ENCODE measurements at regions not wholly inside any gene's neighbourhood (a gene's known extent, or its start where the extent isn't known, plus 50 kb on each side); places are given as distances from the start of the nearest gene placed in this dataset.

DNA sequence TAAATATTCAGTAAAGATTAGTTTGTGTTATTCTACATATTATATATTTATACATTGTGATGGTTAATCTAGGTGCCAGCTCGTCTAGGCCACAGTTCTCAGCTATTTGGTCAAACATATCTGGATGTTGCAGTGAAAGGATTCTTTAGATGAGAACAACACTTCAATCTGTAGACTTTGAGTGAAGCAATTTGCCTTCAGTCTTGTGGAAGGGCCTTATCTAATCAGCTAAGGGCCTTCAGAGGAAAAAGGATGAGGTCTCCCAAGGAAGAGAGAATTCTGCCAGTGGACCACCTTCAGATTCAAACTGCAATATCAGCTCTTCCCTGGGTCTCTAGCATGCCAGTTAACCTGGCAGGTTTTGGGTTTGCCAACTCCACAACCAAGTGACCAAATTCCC is 112.0 kb downstream of the SH3TC2 start:
- DNase-seq: no peak

- no peak for DNase-seq
Measured at GRCh38 chr5:148951612-148952011, 111.2 kb downstream of the SH3TC2 start.

DNA sequence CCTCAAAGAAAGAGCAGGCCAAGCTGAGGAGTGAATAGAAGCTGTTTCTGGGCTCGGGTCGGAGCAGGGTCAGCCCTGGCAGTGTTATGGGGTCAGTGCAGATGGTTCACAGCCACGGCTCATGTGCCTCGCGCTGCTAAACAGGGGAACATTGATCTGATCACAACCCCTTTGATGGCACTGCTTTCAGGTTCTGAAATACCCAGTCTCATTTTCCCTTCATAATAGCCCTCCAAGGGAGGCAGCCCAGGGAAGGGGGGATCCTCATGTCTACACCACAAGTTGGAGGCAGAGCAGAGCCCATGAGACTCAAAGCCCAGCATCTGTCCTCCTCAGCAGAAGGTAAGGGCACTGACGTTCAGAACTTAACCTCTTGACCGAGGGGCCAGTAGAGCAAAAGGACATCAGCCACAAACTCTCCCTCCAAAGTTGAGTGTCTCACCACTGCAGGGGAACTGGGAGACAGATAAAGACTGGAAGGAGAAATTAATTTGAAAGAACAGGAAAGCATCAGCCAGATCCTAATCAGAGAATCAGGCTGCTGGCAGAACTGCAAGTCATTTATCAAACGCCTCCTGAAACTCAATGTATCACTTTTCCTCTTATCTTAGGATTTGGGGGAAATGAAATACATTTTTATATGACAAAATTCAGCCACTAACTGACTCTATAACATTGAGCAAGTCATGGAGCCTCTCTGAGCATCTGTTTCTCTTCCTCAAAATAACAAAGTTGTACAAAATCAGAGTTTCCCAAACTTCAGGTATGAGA is 110.6 kb downstream of the SH3TC2 start:
- no peak for DNase-seq

DNA sequence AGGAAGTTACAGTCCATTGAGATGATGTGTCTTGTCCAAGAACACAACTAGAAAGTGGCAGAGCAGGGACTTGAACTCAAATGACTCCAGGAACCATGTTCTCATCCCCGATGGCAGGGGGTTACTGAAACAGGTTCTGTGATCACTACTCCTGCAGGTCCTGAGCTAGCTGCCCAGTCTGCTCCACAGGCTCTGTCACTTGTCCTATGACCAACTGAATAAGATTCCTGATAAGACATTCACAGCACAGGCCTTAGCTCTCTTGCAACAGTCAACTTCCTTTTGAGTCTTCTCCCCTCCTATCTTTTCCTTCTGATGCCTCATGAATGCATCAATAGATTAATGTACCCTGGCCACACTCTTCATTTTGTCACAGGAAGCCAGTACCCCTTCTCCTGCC is 109.2 kb downstream of the SH3TC2 start:
- DNase-seq: peak in 2 of 4 experiments; percentile 6 to 17

Data from suppressor macrophage (primary cell).